Uterus (tissue), 3 donors: ENCODE measurements at regions not wholly inside any gene's neighbourhood (a gene's known extent, or its start where the extent isn't known, plus 50 kb on each side); places are given as distances from the start of the nearest gene placed in this dataset.

ENCODE experiments used
- DNase-seq, 2 donors: peaks; one replicate each; pipeline ENCODE4 v3.0.0-alpha.2; 2019 to 2020
- H3K27ac ChIP-seq, 2 donors: fragments of 200-600 bp; sonication (generic); 1 replicate in 1 of 2; 2 replicates in 1 of 2; pipeline ENCODE4 v1.5.1; 2016 to 2018
- H3K27me3 ChIP-seq, 2 donors: fragments of 200-600 bp; sonication (generic); one replicate each; pipeline ENCODE4 v1.5.1; 2018 to 2019; ENCODE audit warnings: control low read depth in 1 of 2
- H3K36me3 ChIP-seq, 2 donors: fragments of 200-600 bp; sonication (generic); one replicate each; pipeline ENCODE4 v1.5.1; 2019; ENCODE audit warnings: control low read depth in 1 of 2
- H3K4me1 ChIP-seq, 2 donors: fragments of 200-600 bp; sonication (generic); one replicate each; pipeline ENCODE4 v1.5.1; 2018 to 2019; ENCODE audit warnings: control low read depth in 1 of 2
- H3K4me3 ChIP-seq, 2 donors: fragments of 200-600 bp; sonication (generic); 1 replicate in 1 of 2; 2 replicates in 1 of 2; pipeline ENCODE4 v1.5.1; 2018 to 2019; ENCODE audit warnings: mild to moderate bottlenecking in 1 of 2
- H3K9me3 ChIP-seq, 2 donors: fragments of 200-600 bp; sonication (generic); one replicate each; pipeline ENCODE4 v1.5.1; 2019; ENCODE audit warnings: control low read depth in 1 of 2
- CTCF ChIP-seq, 4 experiments: fragments of 200-600 bp in 2 of 4; fragments of 450-650 bp in 2 of 4; sonication (generic) in 2 of 4; IDR thresholded peaks; one replicate each; pipeline ENCODE4 v1.5.1; 2016 to 2019; ENCODE audit warnings: antibody characterized with exemption in 4 of 4, mild to moderate bottlenecking in 2 of 4, moderate library complexity in 1 of 4
- POLR2A ChIP-seq, 2 donors: fragments of 450-650 bp; IDR thresholded peaks; one replicate each; pipeline ENCODE4 v1.6.1; 2016; ENCODE audit warnings: antibody characterized with exemption in 2 of 2, mild to moderate bottlenecking in 1 of 2, moderate library complexity in 1 of 2
- intact Hi-C: fragments of 100-400 bp; cut with DNase I; formaldehyde crosslinking; loops from one replicate; pipeline ENCODE4 v1.15.1; 2023; ENCODE audit warnings: low total_unique reads
- donor health status: DM: yes; HTN: yes; CAD: no.

DNA sequence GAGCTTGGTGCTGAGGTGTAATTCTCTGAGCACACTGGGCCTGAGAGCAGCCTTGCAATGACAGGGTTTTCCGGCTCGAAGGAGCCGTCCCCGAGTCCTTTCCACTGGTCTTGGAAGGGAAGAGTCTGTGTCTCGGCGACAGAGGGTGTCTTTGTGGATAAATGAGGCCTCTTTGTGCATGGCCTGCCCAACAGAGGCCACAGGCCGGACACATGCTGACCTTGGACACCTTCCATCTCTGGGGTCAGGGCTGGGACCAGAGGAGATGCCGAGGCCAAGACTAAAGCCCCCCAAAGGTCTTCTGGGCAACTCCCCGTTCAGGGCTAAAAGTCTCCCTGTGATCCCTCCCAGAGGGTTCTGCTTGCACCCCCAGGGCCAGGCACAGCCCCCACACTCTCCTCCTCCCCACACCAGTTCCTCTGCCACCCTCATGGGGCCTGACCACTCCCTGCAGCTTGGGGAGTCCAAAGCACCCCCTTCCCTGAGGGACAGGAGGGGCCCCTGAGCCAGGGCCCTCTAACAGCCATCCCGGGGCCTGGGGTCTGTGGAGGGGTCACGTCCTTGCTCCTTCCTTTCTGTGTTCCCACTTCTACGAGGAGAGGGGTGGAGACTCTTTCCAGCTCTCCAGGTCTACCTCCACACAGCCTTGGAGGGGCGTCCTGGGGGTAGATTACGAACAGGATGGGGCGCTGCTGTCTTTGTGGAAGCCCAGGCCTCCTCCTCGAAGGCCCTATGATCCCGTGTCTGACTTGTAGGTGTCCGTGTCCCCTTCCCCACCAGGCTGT lies 130.6 kb upstream of the FAM20C start:
- H3K36me3 ChIP-seq = no peaks in the 10 kb centered on the region
- no peaks in the 10 kb centered on the region for H3K27me3 ChIP-seq
- H3K9me3 ChIP-seq = no peaks in the 10 kb centered on the region
- no peak overlapping the region for H3K27ac ChIP-seq
- TF ChIP-seq CTCF (IDR thresholded peaks at IDR 0.05) = no peak
- TF ChIP-seq POLR2A (IDR thresholded peaks at IDR 0.05) = no peak
- DNase-seq = no peak
- no peaks in the 10 kb centered on the region for H3K4me1 ChIP-seq
- H3K4me3 ChIP-seq = no peak overlapping the region
- intact Hi-C loops = no loop called here

GRCh38 chr7:62361-63116 lies 129.8 kb upstream of the FAM20C start:
- Histone ChIP-seq H3K9me3 (no peaks in the 10 kb centered on the region), H3K4me3 (no peak overlapping the region), H3K36me3 (no peaks in the 10 kb centered on the region), H3K4me1 (no peaks in the 10 kb centered on the region), H3K27ac (no peak overlapping the region), H3K27me3 (no peaks in the 10 kb centered on the region)
- TF ChIP-seq CTCF (IDR thresholded peaks at IDR 0.05) (no peak), POLR2A (IDR thresholded peaks at IDR 0.05) (no peak)
- intact Hi-C loops = no loop called here
- no peak for DNase-seq

- DNase-seq = no peak
Measured at GRCh38 chr7:63117-63480, 129.3 kb upstream of the FAM20C start.

DNA sequence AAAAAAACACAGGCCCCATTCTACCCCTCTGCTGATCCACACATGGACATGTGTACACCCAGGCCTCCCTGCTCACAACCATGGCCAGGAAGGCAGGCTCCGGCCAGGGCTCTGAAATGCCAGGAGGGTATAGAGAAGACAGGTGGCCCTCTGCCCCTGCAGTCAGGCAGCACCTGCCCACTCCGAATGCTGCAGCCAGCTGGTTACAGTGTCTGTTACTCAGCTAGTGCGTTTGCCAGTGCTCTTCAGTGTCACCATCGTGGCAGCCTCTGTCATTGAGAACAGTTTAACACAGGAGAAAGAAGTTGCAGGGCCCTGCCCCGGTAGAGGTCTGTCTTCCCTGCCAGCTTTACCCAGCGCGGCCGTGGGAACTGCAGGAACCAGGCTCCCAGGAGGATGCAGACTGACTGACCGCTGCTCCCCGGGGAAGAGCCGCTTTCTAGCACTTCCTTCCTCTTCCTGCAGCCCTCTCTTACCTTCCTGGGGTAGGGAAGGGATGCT lies 128.8 kb upstream of the FAM20C start:
- Histone ChIP-seq H3K9me3 (no peaks in the 10 kb centered on the region), H3K4me1 (no peaks in the 10 kb centered on the region), H3K4me3 (no peak overlapping the region), H3K27me3 (no peaks in the 10 kb centered on the region), H3K27ac (no peak overlapping the region), H3K36me3 (no peaks in the 10 kb centered on the region)
- DNase-seq = no peak
- no peak for TF ChIP-seq POLR2A (IDR thresholded peaks at IDR 0.05)
- no peak for TF ChIP-seq CTCF (IDR thresholded peaks at IDR 0.05)
- intact Hi-C loops = no loop called here

More at GRCh38 chr7:63117-63480, 129.3 kb upstream of the FAM20C start:
- Histone ChIP-seq H3K4me3 (no peak overlapping the region), H3K9me3 (no peaks in the 10 kb centered on the region), H3K27ac (no peak overlapping the region), H3K27me3 (no peaks in the 10 kb centered on the region), H3K36me3 (no peaks in the 10 kb centered on the region), H3K4me1 (no peaks in the 10 kb centered on the region)
- intact Hi-C loops = no loop called here
- TF ChIP-seq POLR2A (IDR thresholded peaks at IDR 0.05) (no peak), CTCF (IDR thresholded peaks at IDR 0.05) (no peak)
